GM23338 (cell line): ENCODE measurements at regions not wholly inside any gene's neighbourhood (a gene's known extent, or its start where the extent isn't known, plus 50 kb on each side); places are given as distances from the start of the nearest gene placed in this dataset.

ENCODE experiments used
- ATAC-seq: fragments of 200-7000 bp; cut with Tn5 transposase; 3 replicates; pipeline ENCODE4 v1.9.1; 2020
- DNase-seq: peaks from one replicate; pipeline ENCODE4 v3.0.0-alpha.2; 2015; ENCODE audit warnings: low spot score
- H2AFZ ChIP-seq: fragments of 200-600 bp; sonication (generic); 2 replicates; pipeline ENCODE4 v1.8.0; 2016; ENCODE audit warnings: antibody characterized with exemption, mild to moderate bottlenecking, moderate library complexity
- H3F3A ChIP-seq: fragments of 200-600 bp; sonication (generic); replicated peaks from 2 replicates; pipeline ENCODE4 v1.8.0; 2017; ENCODE audit warnings: antibody characterized with exemption, mixed run types, low read depth
- H3K27ac ChIP-seq: fragments of 200-600 bp; sonication (generic); 2 replicates; pipeline ENCODE4 v1.6.1; 2016; ENCODE audit warnings: low read depth
- H3K27me3 ChIP-seq: fragments of 200-600 bp; sonication (generic); 2 replicates; pipeline ENCODE4 v1.8.0; 2016; ENCODE audit warnings: mild to moderate bottlenecking, mixed run types, moderate library complexity; ENCODE audit not compliant: insufficient read depth
- H3K36me3 ChIP-seq: fragments of 200-600 bp; sonication (generic); 2 replicates; pipeline ENCODE4 v1.8.0; 2016; ENCODE audit warnings: mild to moderate bottlenecking; ENCODE audit not compliant: insufficient read depth
- H3K4me1 ChIP-seq: fragments of 200-600 bp; sonication (generic); 2 replicates; pipeline ENCODE4 v1.8.0; 2016; ENCODE audit warnings: mild to moderate bottlenecking, moderate library complexity; ENCODE audit not compliant: insufficient read depth
- H3K4me2 ChIP-seq: fragments of 200-600 bp; sonication (generic); 2 replicates; pipeline ENCODE4 v1.7.1; 2017; ENCODE audit warnings: mixed run types
- H3K4me3 ChIP-seq: fragments of 200-600 bp; sonication (generic); 2 replicates; pipeline ENCODE4 v1.6.1; 2016; ENCODE audit warnings: mixed run types
- H3K79me2 ChIP-seq: fragments of 200-600 bp; sonication (generic); replicated peaks from 2 replicates; pipeline ENCODE4 v1.8.0; 2017; ENCODE audit warnings: mild to moderate bottlenecking; ENCODE audit not compliant: insufficient read depth
- H3K9me2 ChIP-seq: fragments of 200-600 bp; sonication (generic); 2 replicates; pipeline ENCODE4 v1.8.0; 2017; ENCODE audit not compliant: insufficient read depth
- H4K20me1 ChIP-seq: fragments of 200-600 bp; sonication (generic); replicated peaks from 2 replicates; pipeline ENCODE4 v1.8.0; 2017; ENCODE audit warnings: mild to moderate bottlenecking; ENCODE audit not compliant: insufficient read depth
- H3K27ac Mint-ChIP-seq: 2 replicates; pipeline ENCODE4 v1.8.0; 2020; ENCODE audit warnings: inconsistent platforms, mild to moderate bottlenecking, moderate library complexity, mixed read lengths
- H3K27me3 Mint-ChIP-seq: 3 replicates; pipeline ENCODE4 v1.8.0; 2022; ENCODE audit warnings: low read depth, mild to moderate bottlenecking, moderate library complexity, mixed read lengths, inconsistent platforms; ENCODE audit not compliant: insufficient read depth, poor library complexity
- H3K36me3 Mint-ChIP-seq: 3 replicates; pipeline ENCODE4 v1.8.0; 2021; ENCODE audit warnings: low read depth, mild to moderate bottlenecking, inconsistent platforms, moderate library complexity, mixed read lengths
- H3K4me1 Mint-ChIP-seq: 3 replicates; pipeline ENCODE4 v1.8.0; 2020; ENCODE audit warnings: mild to moderate bottlenecking, inconsistent platforms, mixed read lengths
- H3K4me3 Mint-ChIP-seq: 3 replicates; pipeline ENCODE4 v1.8.0; 2021; ENCODE audit warnings: moderate library complexity, mild to moderate bottlenecking, inconsistent platforms, mixed read lengths
- H3K9me3 Mint-ChIP-seq: 3 replicates; pipeline ENCODE4 v1.8.0; 2020; ENCODE audit warnings: moderate library complexity, mild to moderate bottlenecking, inconsistent platforms, mixed read lengths
- CREB1 ChIP-seq: fragments of 250-450 bp; sonication (Bioruptor Pico); IDR thresholded peaks from 2 replicates; pipeline ENCODE4 v1.5.0; 2020; ENCODE audit warnings: low read depth, mild to moderate bottlenecking, moderate library complexity
- CTCF ChIP-seq, 2 experiments: fragments of 200-600 bp in 1 of 2; sonication (generic) in 1 of 2; conservative IDR thresholded peaks; 2 replicates each; pipeline versions ENCODE4 v1.5.1 to v1.6.1; 2016 to 2017; ENCODE audit warnings: antibody characterized with exemption in 2 of 2, low read depth in 2 of 2, mild to moderate bottlenecking in 2 of 2, moderate library complexity in 1 of 2
- ETS1 ChIP-seq: IDR thresholded peaks from 2 replicates; pipeline ENCODE4 v1.6.1; 2016; ENCODE audit warnings: antibody characterized with exemption
- EZH2 ChIP-seq: fragments of 200-600 bp; sonication (generic); IDR thresholded peaks from one replicate; pipeline ENCODE4 v1.8.0; 2017; ENCODE audit warnings: antibody characterized with exemption, mild to moderate bottlenecking, low read depth; ENCODE audit not compliant: unreplicated experiment
- EZH2phosphoT487 ChIP-seq: fragments of 200-600 bp; sonication (generic); IDR thresholded peaks from one replicate; pipeline ENCODE4 v1.8.1; 2018; ENCODE audit warnings: antibody characterized with exemption; ENCODE audit not compliant: unreplicated experiment
- JUNB ChIP-seq: IDR thresholded peaks from one replicate; pipeline ENCODE4 v1.6.1; 2016; ENCODE audit warnings: antibody characterized with exemption; ENCODE audit not compliant: unreplicated experiment
- NANOG ChIP-seq: IDR thresholded peaks from 2 replicates; pipeline ENCODE4 v1.6.1; 2016; ENCODE audit warnings: antibody characterized with exemption, borderline replicate concordance
- POLR2AphosphoS5 ChIP-seq: IDR thresholded peaks from 2 replicates; pipeline ENCODE4 v1.6.1; 2016; ENCODE audit warnings: antibody characterized with exemption, low read depth
- REST ChIP-seq: IDR thresholded peaks from one replicate; pipeline ENCODE4 v1.6.1; 2018; ENCODE audit warnings: antibody characterized with exemption; ENCODE audit not compliant: unreplicated experiment
- STAT1 ChIP-seq: IDR thresholded peaks from one replicate; pipeline ENCODE4 v1.6.1; 2016; ENCODE audit warnings: antibody characterized with exemption; ENCODE audit not compliant: unreplicated experiment
- ZNF114 ChIP-seq: fragments of 250-450 bp; sonication (Bioruptor Pico); IDR thresholded peaks from 2 replicates; pipeline ENCODE4 v1.5.0; 2020; ENCODE audit warnings: mild to moderate bottlenecking, moderate library complexity
- ZNF331 ChIP-seq: fragments of 250-450 bp; sonication (Bioruptor Pico); IDR thresholded peaks from 2 replicates; pipeline ENCODE4 v1.5.0; 2020; ENCODE audit warnings: low read depth, mild to moderate bottlenecking, moderate library complexity
- ZNF462 ChIP-seq: fragments of 250-450 bp; sonication (Bioruptor Pico); IDR thresholded peaks from 2 replicates; pipeline ENCODE4 v1.5.0; 2020; ENCODE audit warnings: mild to moderate bottlenecking, moderate library complexity

GRCh38 chr22:22406445-22407027 is 102.0 kb downstream of the ZNF280B start:
- no peaks in the 10 kb centered on the region for H3K36me3 Mint-ChIP-seq
- H3K4me2 ChIP-seq = no peak overlapping the region
- TF ChIP-seq ZNF331 (CRISPR knock-in tag) (no peak), ZNF114 (CRISPR knock-in tag) (no peak), ZNF462 (CRISPR knock-in tag) (no peak), JUNB (no peak), POLR2AphosphoS5 (no peak), EZH2phosphoT487 (no peak), ETS1 (no peak), CREB1 (CRISPR knock-in tag) (no peak), NANOG (no peak), STAT1 (no peak), CTCF (conservative IDR thresholded peaks at IDR 0.05; ENCODE audit: low read depth in 2 of 2) (no peak), EZH2 (no peak), REST (no peak)
- no peaks in the 10 kb centered on the region for H3K9me2 ChIP-seq
- no peaks in the 10 kb centered on the region for H3K4me1 ChIP-seq
- peaks cover 98% of the 10 kb centered on the region for H3K27me3 Mint-ChIP-seq
- no peaks in the 10 kb centered on the region for H3K4me1 Mint-ChIP-seq
- no peaks in the 10 kb centered on the region for H3K9me3 Mint-ChIP-seq
- no peak overlapping the region for H3K27ac ChIP-seq
- no peaks in the 10 kb centered on the region; the same call in 1 of the 2 replicates for H4K20me1 ChIP-seq
- no peak for ATAC-seq
- H2AFZ ChIP-seq = no peak overlapping the region
- H3K79me2 ChIP-seq = no peaks in the 10 kb centered on the region
- no peak for DNase-seq
- no peak overlapping the region for H3K4me3 Mint-ChIP-seq
- no peak overlapping the region for H3K27ac Mint-ChIP-seq
- no peaks in the 10 kb centered on the region for H3F3A ChIP-seq
- H3K36me3 ChIP-seq = no peaks in the 10 kb centered on the region
- no peak overlapping the region for H3K4me3 ChIP-seq
- H3K27me3 ChIP-seq = peaks cover 100% of the 10 kb centered on the region
